MCF 10A (cell line): ENCODE measurements at regions not wholly inside any gene's neighbourhood (a gene's known extent, or its start where the extent isn't known, plus 50 kb on each side); places are given as distances from the start of the nearest gene placed in this dataset.

Source experiments
- BruUV-seq: library from RNA; stranded (reverse); fragments of 400-500 nt; replicated peaks from 2 replicates; lab custom pipeline; 2021; lab: Mats Ljungman, UMichigan
- CTCF ChIA-PET: fragments of 300-600 bp; sonication (Branson Sonifier 250); formaldehyde crosslinking; extraction: SDS; loops from one replicate; lab custom pipeline; 2021; ENCODE audit warnings: antibody characterized with exemption, inconsistent platforms; lab: Yijun Ruan, JAX
- POLR2A ChIA-PET: fragments of 300-600, 350-650 bp; sonication (Branson Sonifier 250); formaldehyde crosslinking; extraction: SDS; loops from one replicate; lab custom pipeline; 2020; ENCODE audit warnings: antibody characterized with exemption, inconsistent platforms; lab: Yijun Ruan, JAX
- DNase-seq: peaks from one replicate; pipeline ENCODE4 v3.0.0-alpha.2; 2018; ENCODE audit not compliant: unreplicated experiment
- H3K27ac Mint-ChIP-seq: one replicate; pipeline ENCODE4 v1.8.0; 2022; ENCODE audit warnings: mild to moderate bottlenecking, low read depth, mixed read lengths; ENCODE audit not compliant: unreplicated experiment
- H3K27me3 Mint-ChIP-seq: one replicate; pipeline ENCODE4 v1.8.0; 2022; ENCODE audit warnings: mixed read lengths; ENCODE audit not compliant: insufficient read depth, unreplicated experiment
- H3K36me3 Mint-ChIP-seq: one replicate; pipeline ENCODE4 v1.8.0; 2022; ENCODE audit warnings: mild to moderate bottlenecking, moderate library complexity, mixed read lengths; ENCODE audit not compliant: insufficient read depth, unreplicated experiment
- H3K4me1 Mint-ChIP-seq: one replicate; pipeline ENCODE4 v1.8.0; 2022; ENCODE audit warnings: mixed read lengths; ENCODE audit not compliant: insufficient read depth, unreplicated experiment
- H3K4me3 Mint-ChIP-seq: one replicate; pipeline ENCODE4 v1.8.0; 2022; ENCODE audit warnings: mild to moderate bottlenecking, moderate library complexity, mixed read lengths; ENCODE audit not compliant: unreplicated experiment
- H3K9me3 Mint-ChIP-seq: one replicate; pipeline ENCODE4 v1.8.0; 2022; ENCODE audit warnings: mixed read lengths; ENCODE audit not compliant: unreplicated experiment
- CTCF ChIP-seq: fragments of 200-600 bp; IDR thresholded peaks from one replicate; pipeline ENCODE4 v1.8.0; 2022; ENCODE audit warnings: antibody characterized with exemption, mild to moderate bottlenecking; ENCODE audit not compliant: unreplicated experiment
- intact Hi-C: fragments of 100-400 bp; cut with micrococcal nuclease; formaldehyde crosslinking; loops from 2 replicates; pipeline ENCODE4 v1.14.1; 2022

GRCh38 chr6:117078624-117079023, 186.7 kb upstream of the VGLL2 start:
- POLR2A ChIA-PET, result no interaction called here
- no peaks in the 10 kb centered on the region for H3K9me3 Mint-ChIP-seq
- H3K4me3 Mint-ChIP-seq, result no peak overlapping the region
- no peak for TF ChIP-seq CTCF
- intact Hi-C loops, result no loop called here
- no peak for DNase-seq
- peaks cover 61% of the 10 kb centered on the region for H3K27me3 Mint-ChIP-seq
- H3K27ac Mint-ChIP-seq, result no peak overlapping the region
- BruUV-seq, result no TSS peak
- no peaks in the 10 kb centered on the region for H3K36me3 Mint-ChIP-seq
- no peaks in the 10 kb centered on the region for H3K4me1 Mint-ChIP-seq
- CTCF ChIA-PET, result no interaction called here

GRCh38 chr6:117079951-117080350, 185.4 kb upstream of the VGLL2 start:
- Mint-ChIP-seq H3K36me3 (no peaks in the 10 kb centered on the region), H3K27me3 (peaks cover 55% of the 10 kb centered on the region), H3K4me3 (no peak overlapping the region), H3K9me3 (no peaks in the 10 kb centered on the region), H3K27ac (no peak overlapping the region), H3K4me1 (no peaks in the 10 kb centered on the region)
- CTCF ChIA-PET, result no interaction called here
- POLR2A ChIA-PET, result no interaction called here
- TF ChIP-seq CTCF, result no peak
- intact Hi-C loops, result no loop called here
- BruUV-seq, result no TSS peak
- no peak for DNase-seq

- Mint-ChIP-seq H3K27me3 (peaks cover 34% of the 10 kb centered on the region), H3K4me3 (no peak overlapping the region), H3K27ac (no peak overlapping the region), H3K9me3 (no peaks in the 10 kb centered on the region), H3K4me1 (no peaks in the 10 kb centered on the region), H3K36me3 (no peaks in the 10 kb centered on the region)
- POLR2A ChIA-PET, result no interaction called here
- CTCF ChIA-PET, result no interaction called here
- no peak for DNase-seq
- intact Hi-C loops, result no loop called here
- BruUV-seq, result no TSS peak
- TF ChIP-seq CTCF, result no peak
Measured at GRCh38 chr6:117089604-117090003, 175.8 kb upstream of the VGLL2 start.

GRCh38 chr6:117110146-117110545, 155.2 kb upstream of the VGLL2 start:
- POLR2A ChIA-PET, result no interaction called here
- intact Hi-C loops, result no loop called here
- H3K36me3 Mint-ChIP-seq, result no peaks in the 10 kb centered on the region
- TF ChIP-seq CTCF, result no peak
- DNase-seq, result no peak
- H3K27ac Mint-ChIP-seq, result no peak overlapping the region
- H3K9me3 Mint-ChIP-seq, result no peaks in the 10 kb centered on the region
- no peaks in the 10 kb centered on the region for H3K4me1 Mint-ChIP-seq
- CTCF ChIA-PET, result no interaction called here
- BruUV-seq, result no TSS peak
- no peak overlapping the region for H3K4me3 Mint-ChIP-seq
- H3K27me3 Mint-ChIP-seq, result no peaks in the 10 kb centered on the region
